ENCODE measurements at regions not wholly inside any gene's neighbourhood (a gene's known extent, or its start where the extent isn't known, plus 50 kb on each side); places are given as distances from the start of the nearest gene placed in this dataset.
"Not testable (repeated sequence)": the region's sequence is repeated elsewhere in the genome, so short reads cannot be mapped to it uniquely, and the experiment has no call there.

DNA sequence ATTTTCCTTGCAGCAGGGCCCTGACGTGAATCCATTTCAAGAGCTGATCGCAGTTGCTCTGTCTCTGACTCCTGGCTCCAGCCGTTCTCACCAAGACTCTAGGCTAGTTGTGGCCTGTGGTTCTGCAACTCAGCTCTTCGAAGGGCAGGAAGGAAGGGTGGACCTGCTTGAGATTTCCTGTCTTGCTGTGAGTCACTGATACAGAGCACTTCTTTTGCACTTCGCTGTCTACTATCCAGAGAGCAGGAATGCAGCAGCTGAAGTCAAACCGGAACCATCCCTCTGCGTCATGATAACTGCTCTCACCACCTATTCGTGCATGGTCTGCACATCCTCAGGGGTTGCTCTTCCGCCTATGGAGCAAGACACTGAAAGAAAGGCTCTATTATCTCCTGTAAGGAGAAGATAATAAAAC is 59.7 kb downstream of the RAP2B start:
- peak; percentile 49 to 91 (median 76) for DNase-seq

- not testable (repeated sequence) for DNase-seq
Observed at GRCh38 chr3:153226877-153227276, 64.9 kb downstream of the RAP2B start.

GRCh38 chr3:153230427-153230826 is 68.4 kb downstream of the RAP2B start:
- not testable (repeated sequence) for DNase-seq

- not testable (repeated sequence) for DNase-seq
Observed at GRCh38 chr3:153231245-153231644, 69.2 kb downstream of the RAP2B start.

DNA sequence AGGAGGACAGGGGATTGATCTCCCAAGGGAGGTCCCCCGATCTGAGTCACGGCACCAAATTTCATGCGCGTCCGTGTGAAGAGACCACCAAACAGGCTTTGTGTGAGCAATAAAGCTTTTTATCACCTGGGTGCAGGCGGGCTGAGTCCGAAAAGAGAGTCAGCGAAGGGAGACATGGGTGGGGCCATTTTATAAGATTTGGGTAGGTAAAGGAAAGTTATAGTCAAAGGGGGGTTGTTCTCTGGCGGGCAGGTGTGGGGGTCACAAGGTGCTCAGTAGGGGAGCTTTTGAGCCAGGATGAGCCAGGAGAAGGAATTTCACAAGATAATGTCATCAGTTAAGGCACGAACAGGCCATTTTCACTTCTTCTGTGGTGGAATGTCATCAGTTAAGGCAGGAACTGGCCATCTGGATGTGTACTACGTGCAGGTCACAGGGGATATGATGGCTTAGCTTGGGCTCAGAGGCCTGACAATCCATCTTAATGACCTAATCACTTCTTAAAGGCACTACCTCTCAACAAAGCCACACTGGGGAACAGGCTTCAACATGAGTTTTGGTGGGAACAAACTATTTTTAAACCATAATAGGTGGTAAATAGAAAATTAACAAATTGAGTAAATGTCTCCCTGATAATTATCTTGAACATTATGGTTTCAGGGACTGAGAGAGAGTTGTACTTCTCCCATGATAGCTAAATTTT is 70.2 kb downstream of the RAP2B start:
- not testable (repeated sequence) for DNase-seq

GRCh38 chr3:153232851-153233271 is 70.8 kb downstream of the RAP2B start:
- DNase-seq: peak; percentile 22 to 54 (median 44)

DNA sequence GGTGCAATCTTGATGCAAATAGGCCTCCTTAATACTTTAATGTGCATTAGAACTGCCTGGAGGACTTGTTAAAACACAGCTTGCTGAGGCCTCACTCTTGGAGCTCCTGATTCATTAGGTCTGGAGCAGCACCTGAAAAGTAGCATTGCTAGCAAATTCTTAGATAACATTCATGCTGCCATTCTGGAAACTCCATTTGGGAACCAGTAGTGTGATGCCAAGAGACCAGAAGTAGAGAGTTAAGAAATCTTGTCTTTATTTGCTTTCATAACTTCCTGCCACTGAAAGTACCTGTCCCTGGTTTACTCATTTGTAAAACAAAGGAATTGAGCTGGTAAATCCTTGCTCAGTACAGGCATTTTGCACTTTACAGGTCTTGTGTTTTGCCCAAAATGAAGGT is 72.0 kb downstream of the RAP2B start:
- DNase-seq: no peak

DNA sequence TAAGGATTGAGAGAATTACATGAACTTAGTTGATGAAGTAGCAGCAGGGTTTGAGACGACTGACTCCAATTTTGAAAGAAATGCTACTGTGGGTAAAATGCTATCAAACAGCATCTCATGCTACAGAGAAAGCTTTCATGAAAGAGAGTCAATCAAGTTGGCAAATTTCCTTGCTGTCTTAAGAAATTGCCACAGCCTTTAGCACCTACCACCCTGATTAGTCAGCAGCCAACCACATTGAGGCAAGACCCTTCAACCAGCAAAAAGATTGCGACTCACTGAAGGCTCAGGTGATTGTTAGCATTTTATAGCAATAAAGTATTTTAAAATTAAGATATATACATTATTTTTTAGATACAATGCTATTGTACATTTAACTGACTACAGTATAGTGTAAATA is 80.9 kb downstream of the RAP2B start:
- no peak for DNase-seq

DNA sequence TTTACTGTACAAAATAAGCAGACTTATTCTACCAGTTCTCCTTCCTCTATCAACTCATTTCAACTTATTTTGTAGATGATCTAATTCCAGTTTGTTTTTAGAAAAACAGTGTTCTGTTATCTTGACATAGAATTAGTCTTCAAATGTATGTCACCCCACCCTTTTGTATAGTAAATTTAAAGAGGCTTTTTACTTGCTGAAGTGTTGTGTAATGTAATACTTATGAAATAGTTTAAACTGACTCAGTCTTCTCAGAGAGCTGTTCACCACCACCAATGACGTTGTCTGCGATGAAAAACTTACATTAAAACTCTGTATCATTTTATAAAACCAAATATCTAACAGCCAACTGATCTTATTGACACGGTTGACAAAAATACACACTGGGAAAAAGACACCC is 82.9 kb downstream of the RAP2B start:
- no peak for DNase-seq

- DNase-seq: no peak
Observed at GRCh38 chr3:153245661-153246060, 83.6 kb downstream of the RAP2B start.

DNA sequence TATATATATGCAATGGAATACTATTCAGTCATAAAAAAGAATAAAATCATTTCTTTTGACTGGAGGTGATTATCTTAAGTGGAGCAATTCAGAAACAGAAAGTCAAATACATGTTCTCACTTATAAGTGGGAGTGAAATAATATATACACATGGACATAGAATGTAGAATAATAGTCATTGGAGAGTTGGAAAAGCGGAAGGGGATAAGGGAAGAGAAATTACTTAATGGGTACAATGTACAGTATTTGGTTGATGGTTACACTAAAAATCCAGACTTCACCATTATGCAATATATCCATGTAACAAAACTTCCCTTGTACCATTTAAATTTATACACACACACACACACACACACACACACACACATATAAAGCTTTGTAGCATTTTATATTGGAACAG is 84.3 kb downstream of the RAP2B start:
- no peak for DNase-seq

GRCh38 chr3:153246806-153247205 is 84.8 kb downstream of the RAP2B start:
- DNase-seq: peak; percentile 47 to 70 (median 56)

DNA sequence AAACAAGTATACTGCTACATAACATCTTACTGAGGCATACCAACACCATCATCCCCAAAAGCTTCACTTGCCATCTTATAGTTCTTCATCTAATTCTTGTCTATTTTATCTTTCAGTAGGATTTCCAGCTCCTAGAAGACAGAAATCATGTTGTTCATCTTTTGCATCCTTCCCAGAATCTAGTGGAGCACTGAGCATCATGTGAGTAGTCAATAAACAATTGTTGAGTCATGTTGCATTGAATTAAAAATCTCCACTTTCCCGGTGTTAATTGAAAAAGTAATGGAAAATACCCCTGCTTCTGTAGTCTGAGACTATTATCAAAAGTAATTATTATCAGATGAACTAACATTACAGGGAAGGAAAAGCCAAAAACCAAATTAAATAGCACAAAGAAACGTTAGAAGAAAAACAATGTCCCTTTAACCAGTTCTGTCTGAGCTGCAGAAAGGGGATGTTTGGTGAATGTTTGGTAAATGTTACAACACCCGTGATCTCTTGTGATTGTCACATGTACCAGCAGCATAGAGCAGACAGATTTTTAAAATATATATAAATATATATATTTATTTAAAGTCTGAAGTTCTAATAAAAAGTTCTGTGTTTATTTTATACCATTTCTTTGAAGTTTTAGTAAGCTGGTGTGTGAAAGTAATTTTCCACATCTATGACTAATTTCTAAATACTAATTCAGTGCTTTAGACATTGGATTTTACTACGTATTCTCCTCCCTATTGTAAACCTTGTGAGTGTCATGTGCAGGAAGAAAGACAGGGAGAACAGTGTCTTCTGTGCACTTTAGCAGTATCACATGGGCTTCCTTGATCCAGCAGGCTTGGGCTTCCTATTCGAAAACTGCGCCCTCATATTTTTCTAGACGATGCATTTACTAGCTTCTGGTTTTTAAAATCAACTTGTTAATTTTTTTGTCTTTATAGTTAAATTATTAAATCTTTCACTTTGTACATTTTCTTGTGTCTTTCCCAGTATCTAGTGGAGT is 85.6 kb downstream of the RAP2B start:
- peak in 1 of 3 donors; percentile 15 for DNase-seq

GRCh38 chr3:153248835-153249234 is 86.8 kb downstream of the RAP2B start:
- not testable (repeated sequence) for DNase-seq

DNA sequence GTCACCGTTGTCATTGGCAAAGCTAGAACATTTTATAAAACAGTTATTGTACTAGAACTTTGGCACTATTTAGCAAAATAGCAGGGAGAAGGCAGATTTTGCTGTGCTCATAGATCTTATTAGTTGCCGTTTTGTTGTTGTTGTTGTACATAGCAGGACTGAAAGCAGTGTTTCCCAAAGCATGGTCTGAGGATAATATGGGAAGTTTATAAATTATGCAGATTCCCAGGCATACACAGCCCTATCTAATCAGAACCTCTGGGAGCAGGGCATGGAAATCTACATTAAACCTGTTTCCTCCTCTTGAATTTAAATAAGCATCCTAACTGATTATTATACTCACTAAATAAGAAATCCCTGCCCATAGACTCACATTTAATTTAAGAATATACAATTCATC is 87.9 kb downstream of the RAP2B start:
- no peak for DNase-seq

DNA sequence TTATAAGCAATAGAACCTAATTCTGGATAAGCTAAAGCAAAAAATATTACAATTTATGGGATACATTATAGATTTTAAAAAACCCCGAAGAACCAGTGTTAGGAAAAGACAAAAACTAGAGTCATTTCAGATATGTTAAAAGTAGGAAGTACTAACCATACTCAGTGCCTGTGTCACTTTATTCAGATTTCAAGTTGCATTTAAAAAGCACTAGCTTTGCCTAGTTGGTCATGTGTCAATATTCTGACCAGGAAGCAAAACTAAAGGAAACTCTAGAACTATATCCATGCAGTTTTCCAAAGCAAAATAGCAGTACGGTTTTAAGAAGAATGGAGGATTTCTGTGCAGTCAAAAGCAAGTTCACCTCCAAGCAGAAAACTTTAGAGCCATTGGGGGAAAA is 88.4 kb downstream of the RAP2B start:
- DNase-seq: peak in 1 of 3 donors; percentile 13

DNA sequence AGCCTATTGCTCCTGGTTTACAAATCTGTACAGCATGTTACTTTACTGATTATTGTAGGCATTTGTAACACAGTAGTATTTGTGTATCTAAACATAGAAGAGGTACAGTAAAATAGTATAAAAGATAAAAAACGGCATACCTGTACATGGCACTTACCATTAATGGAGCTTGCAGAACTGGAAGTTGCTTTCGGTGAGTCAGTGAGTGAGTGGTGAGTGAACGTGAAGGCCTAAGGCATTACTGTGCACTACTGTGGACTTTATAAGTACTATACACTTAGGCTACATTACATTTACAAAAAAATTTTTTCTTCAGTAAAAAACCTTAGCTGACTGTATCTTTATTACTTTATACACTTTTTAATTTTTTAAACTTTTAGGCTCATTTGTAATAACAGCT is 90.9 kb downstream of the RAP2B start:
- no peak for DNase-seq

- DNase-seq: no peak
Observed at GRCh38 chr3:153254361-153254760, 92.3 kb downstream of the RAP2B start.

DNA sequence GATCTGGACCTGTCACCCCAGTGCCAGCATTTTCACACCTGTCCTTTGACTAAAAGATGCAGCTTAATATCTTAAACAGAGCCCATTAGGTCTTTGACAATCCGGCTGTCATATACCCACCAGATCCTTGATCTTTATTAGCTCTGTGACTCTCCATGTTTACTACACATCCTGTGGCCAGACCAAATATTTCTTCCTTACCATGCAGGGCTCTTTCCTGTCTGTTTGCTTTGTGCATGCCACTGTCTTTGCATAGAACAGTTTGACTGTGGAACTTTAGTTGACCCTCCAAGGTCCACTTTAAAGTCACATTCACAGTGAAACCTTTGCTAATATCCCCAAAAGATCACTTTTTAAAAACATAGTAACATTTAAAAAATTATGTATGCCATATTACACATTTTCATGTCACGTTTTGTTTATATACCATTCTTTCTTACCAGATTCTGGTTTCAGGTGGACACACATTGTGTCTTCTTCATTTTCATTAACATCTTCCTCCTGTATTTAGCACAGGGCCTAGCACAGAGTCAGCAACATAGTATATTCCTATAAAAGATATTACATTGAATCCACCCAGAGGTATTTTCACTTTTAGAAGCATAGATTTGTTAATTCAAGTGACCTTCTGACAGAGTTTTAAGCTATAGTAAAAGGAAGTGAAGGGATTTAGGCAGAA is 95.8 kb downstream of the RAP2B start:
- DNase-seq: no peak

DNA sequence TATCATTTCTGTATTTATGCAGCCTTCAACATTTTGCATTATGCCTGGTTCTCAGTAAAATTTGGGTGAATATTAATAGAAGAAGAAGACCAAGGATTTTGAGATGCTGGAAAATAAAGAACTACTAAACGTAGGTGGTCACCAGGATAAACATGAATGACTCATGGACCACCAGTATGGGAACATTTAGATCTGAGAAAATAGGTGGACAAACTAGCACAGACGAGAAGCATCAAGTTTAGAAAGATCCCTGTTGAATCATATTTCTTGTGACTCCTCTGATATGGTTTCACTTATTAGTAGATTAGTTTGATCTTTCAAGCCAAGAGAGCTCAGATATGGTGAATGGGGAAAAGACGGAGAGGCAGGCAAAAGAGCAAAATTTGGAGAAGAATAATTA is 97.9 kb downstream of the RAP2B start:
- DNase-seq: no peak

GRCh38 chr3:153260681-153261080 is 98.7 kb downstream of the RAP2B start:
- no peak for DNase-seq

- DNase-seq: no peak
Observed at GRCh38 chr3:153266619-153267018, 104.6 kb downstream of the RAP2B start.
